IMR-90 (cell line): ENCODE measurements at regions not wholly inside any gene's neighbourhood (a gene's known extent, or its start where the extent isn't known, plus 50 kb on each side); places are given as distances from the start of the nearest gene placed in this dataset.

ENCODE experiments used
- ATAC-seq: fragments of 200-7000 bp; cut with Tn5 transposase; 2 replicates; pipeline ENCODE4 v1.9.1; 2020; ENCODE audit warnings: low read depth, mild to moderate bottlenecking, moderate library complexity
- BruUV-seq: library from RNA; stranded (reverse); fragments of 400-500 nt; replicated peaks from 2 replicates; lab custom pipeline; 2021; lab: Mats Ljungman, UMichigan
- CTCF ChIA-PET: fragments of 300-600 bp; formaldehyde crosslinking; extraction: SDS; loops from one replicate; lab custom pipeline; 2021; ENCODE audit warnings: antibody characterized with exemption; lab: Yijun Ruan, JAX
- POLR2A ChIA-PET: fragments of 300-600 bp; sonication (Branson Sonifier 250); formaldehyde crosslinking; loops from one replicate; lab custom pipeline; 2022; ENCODE audit warnings: antibody characterized with exemption; ENCODE audit not compliant: unreplicated experiment; lab: Charles Lee
- DNase-seq: peaks from one replicate; pipeline ENCODE4 v3.0.0; 2013
- H2AFZ ChIP-seq: replicated peaks from 2 replicates; pipeline ENCODE3; 2013; ENCODE audit warnings: low read length, mild to moderate bottlenecking; ENCODE audit not compliant: poor library complexity
- H2AK5ac ChIP-seq: 2 replicates; pipeline ENCODE4 v1.6.1; 2013; ENCODE audit warnings: low read depth, low read length, inconsistent platforms
- H2AK9ac ChIP-seq: replicated peaks from 2 replicates; pipeline ENCODE3; 2013; ENCODE audit warnings: mild to moderate bottlenecking, low read depth, low read length, moderate library complexity; ENCODE audit not compliant: poor library complexity
- H2BK120ac ChIP-seq: 2 replicates; pipeline ENCODE4 v1.6.1; 2013; ENCODE audit warnings: low read depth, low read length, inconsistent platforms
- H2BK15ac ChIP-seq: 3 replicates; pipeline ENCODE4 v1.6.1; 2013; ENCODE audit warnings: low read depth, low read length, inconsistent platforms
- H2BK20ac ChIP-seq: 2 replicates; pipeline ENCODE4 v1.6.1; 2013; ENCODE audit warnings: low read depth, mild to moderate bottlenecking, inconsistent platforms, low read length, moderate library complexity
- H2BK5ac ChIP-seq: 2 replicates; pipeline ENCODE4 v1.6.1; 2013; ENCODE audit warnings: mild to moderate bottlenecking, low read depth, low read length, inconsistent platforms; ENCODE audit not compliant: poor library complexity, severe bottlenecking
- H3K14ac ChIP-seq: replicated peaks from 2 replicates; pipeline ENCODE4 v1.6.1; 2013; ENCODE audit warnings: low read depth, low read length, inconsistent platforms
- H3K18ac ChIP-seq: 2 replicates; pipeline ENCODE4 v1.6.1; 2013; ENCODE audit warnings: low read depth, low read length, control low read depth
- H3K23ac ChIP-seq: 2 replicates; pipeline ENCODE4 v1.6.1; 2013; ENCODE audit warnings: low read depth, low read length, inconsistent platforms
- H3K27ac ChIP-seq: 2 replicates; pipeline ENCODE4 v1.5.1; 2013; ENCODE audit warnings: mild to moderate bottlenecking, control low read depth, low read length; ENCODE audit not compliant: insufficient read depth
- H3K27me3 ChIP-seq: 2 replicates; pipeline ENCODE4 v1.6.1; 2013; ENCODE audit warnings: low read length; ENCODE audit not compliant: control insufficient read depth, insufficient read depth
- H3K36me3 ChIP-seq: 2 replicates; pipeline ENCODE4 v1.6.1; 2013; ENCODE audit warnings: low read length, mixed read lengths; ENCODE audit not compliant: control insufficient read depth, insufficient read depth
- H3K4ac ChIP-seq: 2 replicates; pipeline ENCODE4 v1.6.1; 2013; ENCODE audit warnings: low read depth, low read length, inconsistent platforms
- H3K4me1 ChIP-seq: 2 replicates; pipeline ENCODE4 v1.6.1; 2013; ENCODE audit warnings: low read length, mixed read lengths; ENCODE audit not compliant: control insufficient read depth, insufficient read depth
- H3K4me2 ChIP-seq: 2 replicates; pipeline ENCODE4 v1.6.1; 2013; ENCODE audit warnings: low read depth, mild to moderate bottlenecking, control low read depth, low read length, moderate library complexity
- H3K4me3 ChIP-seq: 2 replicates; pipeline ENCODE4 v1.5.1; 2013; ENCODE audit warnings: low read depth, mild to moderate bottlenecking, control low read depth, low read length, moderate library complexity; ENCODE audit not compliant: insufficient read depth
- H3K56ac ChIP-seq: 2 replicates; pipeline ENCODE4 v1.6.1; 2013; ENCODE audit warnings: low read length, inconsistent platforms; ENCODE audit not compliant: insufficient read depth; ENCODE audit errors: extremely low read depth
- H3K79me1 ChIP-seq, 2 experiments: 2 replicates each; pipeline ENCODE4 v1.6.1; 2013; ENCODE audit warnings: low read length in 2 of 2, inconsistent platforms in 1 of 2, low read depth in 1 of 2
- H3K9ac ChIP-seq: 2 replicates; pipeline ENCODE4 v1.6.1; 2013; ENCODE audit warnings: low read depth, low read length, control low read depth
- H3K9me1 ChIP-seq: 2 replicates; pipeline ENCODE4 v1.6.1; 2013; ENCODE audit warnings: low read length, inconsistent platforms; ENCODE audit not compliant: insufficient read depth
- H3K9me3 ChIP-seq: 2 replicates; pipeline ENCODE4 v1.6.1; 2013; ENCODE audit warnings: low read length; ENCODE audit not compliant: control insufficient read depth, insufficient read depth
- H4K20me1 ChIP-seq: 2 replicates; pipeline ENCODE4 v1.6.1; 2013; ENCODE audit warnings: low read length, inconsistent platforms; ENCODE audit not compliant: insufficient read depth
- H4K5ac ChIP-seq: 2 replicates; pipeline ENCODE4 v1.6.1; 2013; ENCODE audit warnings: mild to moderate bottlenecking, low read depth, low read length, control low read depth
- H4K8ac ChIP-seq, 2 experiments: 2 replicates each; pipeline ENCODE4 v1.6.1; 2013; ENCODE audit warnings: low read depth in 2 of 2, low read length in 2 of 2, control low read depth in 1 of 2, inconsistent platforms in 1 of 2
- H4K91ac ChIP-seq: 2 replicates; pipeline ENCODE4 v1.6.1; 2013; ENCODE audit warnings: low read depth, low read length, inconsistent platforms; ENCODE audit not compliant: insufficient read depth
- CHD1 ChIP-seq: IDR thresholded peaks from 2 replicates; pipeline ENCODE4 v1.6.1; 2012; ENCODE audit warnings: low read depth, low read length, improper control_type of control experiment
- POLR2A ChIP-seq: IDR thresholded peaks from 2 replicates; pipeline ENCODE4 v1.6.1; 2012; ENCODE audit warnings: mild to moderate bottlenecking, low read depth, low read length
- RCOR1 ChIP-seq: IDR thresholded peaks from 2 replicates; pipeline ENCODE4 v1.6.1; 2012; ENCODE audit warnings: mild to moderate bottlenecking, low read length, improper control_type of control experiment; ENCODE audit not compliant: insufficient replicate concordance
- WGBS, 2 experiments: methylation state at CpG; one replicate each; pipeline versions ENCODE4 v1.1.5 to v1.1.7; 2013; ENCODE audit warnings: missing lambda C conversion rate in 2 of 2; ENCODE audit not compliant: insufficient read length in 1 of 2; ENCODE audit errors: extremely low coverage in 2 of 2; 5-methylcytosine and 5-hydroxymethylcytosine counted together
- dilution Hi-C: fragments of 300-500 bp; cut with HindIII; formaldehyde crosslinking; loops from one replicate; pipeline ENCODE4 v1.14.3; 2018; ENCODE audit warnings: low sequenced_read_pairs; ENCODE audit not compliant: unreplicated experiment
- in situ Hi-C: fragments of 300-500 bp; cut with MboI; formaldehyde crosslinking; loops from 3 replicates; pipeline ENCODE4 v1.14.3; 2019; ENCODE audit warnings: low sequenced_read_pairs, inconsistent platforms, mixed read lengths
- intact Hi-C: fragments of 100-400 bp; cut with micrococcal nuclease; formaldehyde crosslinking; loops from 2 replicates; pipeline ENCODE4 v1.10.0; 2022

GRCh38 chr17:14775731-14776492 is 475.0 kb downstream of the HS3ST3B1 start:
- H3K9me1 ChIP-seq = 0 out of 2 replicates have a peak, but pooled peaks cover 2% of the 10 kb centered on the region
- 20% methylated on average over 1 of the region's 8 CpGs; no CpG with 5 or more reads in 1 of the 2 experiments for WGBS, 2 experiments
- H4K20me1 ChIP-seq = no peaks in the 10 kb centered on the region
- H2BK20ac ChIP-seq = no peak overlapping the region
- no peak overlapping the region for H3K27ac ChIP-seq
- no peak for TF ChIP-seq CHD1
- no peak for TF ChIP-seq RCOR1
- TF ChIP-seq POLR2A = no peak
- H3K9ac ChIP-seq = no peak overlapping the region
- H3K23ac ChIP-seq = no peak overlapping the region
- H2BK5ac ChIP-seq = no peak overlapping the region
- peaks cover 9% of the 10 kb centered on the region for H3K4me1 ChIP-seq
- H3K27me3 ChIP-seq = no peaks in the 10 kb centered on the region
- ChIA-PET CTCF (interaction anchor here (0.7 kb wide), 1 partner anchor 137 kb away, joined by 3 read pairs; no protein-coding TSS in a partner anchor), POLR2A (no interaction called here)
- H3K4me3 ChIP-seq = no peak overlapping the region
- no peak overlapping the region for H2BK15ac ChIP-seq
- H3K4me2 ChIP-seq = no peak overlapping the region
- no peak overlapping the region for H2AFZ ChIP-seq
- no peak overlapping the region for H2AK9ac ChIP-seq
- no TSS peak for BruUV-seq
- H3K14ac ChIP-seq = 0 out of 2 replicates have a peak overlapping the region, but pooled peaks have one; percentile 55
- no peak overlapping the region for H3K18ac ChIP-seq
- H3K4ac ChIP-seq = no peak overlapping the region
- intact Hi-C loops (no loop called here), in situ Hi-C loops (loop anchor here (10.0 kb wide), 2 partner anchors 59 to 61 kb away; no protein-coding TSS in a partner anchor), dilution Hi-C loops (no loop called here)
- no peak overlapping the region for H4K8ac ChIP-seq
- H4K91ac ChIP-seq = no peak overlapping the region
- peaks cover 3% of the 10 kb centered on the region; the same call in 1 of the 2 replicates for H3K9me3 ChIP-seq
- no peaks in the 10 kb centered on the region for H3K79me1 ChIP-seq
- H3K36me3 ChIP-seq = no peaks in the 10 kb centered on the region
- no peak overlapping the region for H3K56ac ChIP-seq
- H2AK5ac ChIP-seq = no peak overlapping the region
- no peak overlapping the region for H4K5ac ChIP-seq
- DNase-seq = no peak
- ATAC-seq = peak; percentile 32
- H2BK120ac ChIP-seq = no peak overlapping the region; the same call in 1 of the 2 replicates
